ENCODE measurements at regions not wholly inside any gene's neighbourhood (a gene's known extent, or its start where the extent isn't known, plus 50 kb on each side); places are given as distances from the start of the nearest gene placed in this dataset.

- TF ChIP-seq CTCF (IDR thresholded peaks at IDR 0.05), result no peak
- TF ChIP-seq POLR2A (IDR thresholded peaks at IDR 0.05), result no peak
- no peak for TF ChIP-seq EP300 (IDR thresholded peaks at IDR 0.05; ENCODE audit: low read depth)
Measured at GRCh38 chr3:69484507-69485393, 98.9 kb upstream of the FRMD4B start.

Measured in transverse colon (tissue), 3 donors.